Activated naive CD8-positive, alpha-beta T cell treated with anti-CD3 and anti-CD28 coated beads, Interleukin-2, amount 50 U/mL, for 24 hours (primary cell): ENCODE measurements at regions not wholly inside any gene's neighbourhood (a gene's known extent, or its start where the extent isn't known, plus 50 kb on each side); places are given as distances from the start of the nearest gene placed in this dataset.

Experiments
- ATAC-seq: fragments of 150-1000 bp; cut with Tn5 transposase; one replicate; pipeline ENCODE4 v1.10.0; 2021
- DNase-seq: peaks from one replicate; pipeline ENCODE4 v3.0.0; 2021
- H3K27ac Mint-ChIP-seq: one replicate; pipeline ENCODE4 v1.8.0; 2021; ENCODE audit warnings: mild to moderate bottlenecking, mixed read lengths
- H3K27me3 Mint-ChIP-seq: one replicate; pipeline ENCODE4 v1.8.0; 2021; ENCODE audit warnings: mixed read lengths
- H3K36me3 Mint-ChIP-seq: one replicate; pipeline ENCODE4 v1.8.0; 2021; ENCODE audit warnings: low read depth, mixed read lengths
- H3K4me1 Mint-ChIP-seq: one replicate; pipeline ENCODE4 v1.8.0; 2021; ENCODE audit warnings: mixed read lengths
- H3K4me3 Mint-ChIP-seq: one replicate; pipeline ENCODE4 v1.8.0; 2021; ENCODE audit warnings: mild to moderate bottlenecking, moderate library complexity, mixed read lengths
- H3K9me3 Mint-ChIP-seq: one replicate; pipeline ENCODE4 v1.8.0; 2021; ENCODE audit warnings: mixed read lengths

GRCh38 chr12:107347261-107347660 is 253.9 kb upstream of the CRY1 start:
- Mint-ChIP-seq H3K4me3 (no peak overlapping the region), H3K36me3 (peaks cover 14% of the 10 kb centered on the region), H3K4me1 (peaks cover 60% of the 10 kb centered on the region), H3K9me3 (peaks cover 13% of the 10 kb centered on the region), H3K27me3 (no peaks in the 10 kb centered on the region), H3K27ac (no peak overlapping the region)
- DNase-seq (no peak), ATAC-seq (no peak)

GRCh38 chr12:107349008-107349747 is 255.8 kb upstream of the CRY1 start:
- no peak for DNase-seq
- Mint-ChIP-seq H3K36me3 (peaks cover 15% of the 10 kb centered on the region), H3K27me3 (no peaks in the 10 kb centered on the region), H3K9me3 (peaks cover 11% of the 10 kb centered on the region), H3K4me3 (no peak overlapping the region), H3K27ac (no peak overlapping the region), H3K4me1 (peaks cover 78% of the 10 kb centered on the region)
- no peak for ATAC-seq

DNA sequence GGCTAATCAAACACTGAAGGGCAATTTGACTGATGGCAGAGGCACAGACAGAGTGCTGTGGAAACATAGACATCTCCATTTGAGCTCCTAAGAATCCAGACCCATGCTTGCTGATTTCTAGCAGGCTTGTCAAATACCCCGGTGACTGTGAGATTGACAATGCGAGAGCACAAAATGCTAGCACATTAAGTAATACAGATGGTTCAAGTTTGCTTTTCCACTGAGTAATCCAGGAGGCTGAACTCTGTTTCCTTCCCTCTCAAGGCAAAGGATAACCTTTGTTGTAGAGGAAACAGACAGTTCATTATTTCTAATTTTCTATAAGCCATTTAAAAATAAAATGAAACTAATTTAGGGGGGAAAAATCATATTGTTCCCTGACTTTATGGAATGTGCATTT is 256.5 kb upstream of the CRY1 start:
- no peak for ATAC-seq
- H3K4me1 Mint-ChIP-seq, result peaks cover 77% of the 10 kb centered on the region
- peaks cover 16% of the 10 kb centered on the region for H3K36me3 Mint-ChIP-seq
- H3K27ac Mint-ChIP-seq, result no peak overlapping the region
- peaks cover 14% of the 10 kb centered on the region for H3K9me3 Mint-ChIP-seq
- no peak for DNase-seq
- H3K27me3 Mint-ChIP-seq, result no peaks in the 10 kb centered on the region
- no peak overlapping the region for H3K4me3 Mint-ChIP-seq

DNA sequence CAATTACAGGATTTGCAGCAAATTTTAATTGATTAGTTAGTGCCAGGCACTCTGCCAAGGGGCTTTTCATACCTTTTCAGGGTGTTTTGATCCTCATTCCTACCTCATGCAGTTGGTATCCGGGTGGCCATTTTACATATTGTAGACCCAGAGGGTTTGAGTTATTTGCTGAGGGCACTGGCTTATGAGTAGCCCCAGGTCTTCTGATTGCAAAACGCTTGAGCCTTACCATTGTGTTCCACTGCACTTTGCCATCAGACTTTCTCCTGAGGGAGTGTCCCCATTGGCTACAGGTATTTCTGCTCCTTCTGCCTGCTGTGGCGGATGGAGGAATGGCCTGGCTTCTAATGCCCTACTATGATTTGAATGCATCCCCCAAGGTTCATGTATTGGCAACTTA is 257.8 kb upstream of the CRY1 start:
- Mint-ChIP-seq H3K4me1 (peaks cover 77% of the 10 kb centered on the region), H3K9me3 (peaks cover 14% of the 10 kb centered on the region), H3K27ac (no peak overlapping the region), H3K27me3 (no peaks in the 10 kb centered on the region), H3K36me3 (peaks cover 12% of the 10 kb centered on the region), H3K4me3 (no peak overlapping the region)
- DNase-seq, result no peak
- no peak for ATAC-seq

- Mint-ChIP-seq H3K4me1 (peaks cover 78% of the 10 kb centered on the region), H3K27ac (peak overlapping the region; percentile 83)
Observed at GRCh38 chr12:107351713-107352112, 258.4 kb upstream of the CRY1 start.

GRCh38 chr12:107352347-107353081 is 259.2 kb upstream of the CRY1 start:
- Mint-ChIP-seq H3K27ac (peak overlapping the region; percentile 83), H3K4me3 (peak overlapping the region; percentile 32), H3K36me3 (peaks cover 8% of the 10 kb centered on the region), H3K27me3 (no peaks in the 10 kb centered on the region), H3K4me1 (peaks cover 79% of the 10 kb centered on the region), H3K9me3 (peaks cover 9% of the 10 kb centered on the region)
- DNase-seq (peak; percentile 40), ATAC-seq (peak; percentile 97)

More at GRCh38 chr12:107351713-107352112, 258.4 kb upstream of the CRY1 start:
- H3K27me3 Mint-ChIP-seq, result no peaks in the 10 kb centered on the region
- ATAC-seq, result no peak
- H3K36me3 Mint-ChIP-seq, result peaks cover 11% of the 10 kb centered on the region
- peaks cover 14% of the 10 kb centered on the region for H3K9me3 Mint-ChIP-seq
- H3K4me3 Mint-ChIP-seq, result peak overlapping the region; percentile 32
- DNase-seq, result no peak

GRCh38 chr12:107353312-107353711 is 260.0 kb upstream of the CRY1 start:
- peaks cover 4% of the 10 kb centered on the region for H3K36me3 Mint-ChIP-seq
- no peak for DNase-seq
- ATAC-seq, result no peak
- H3K27ac Mint-ChIP-seq, result peak overlapping the region; percentile 83
- H3K9me3 Mint-ChIP-seq, result peaks cover 7% of the 10 kb centered on the region
- H3K4me1 Mint-ChIP-seq, result peaks cover 79% of the 10 kb centered on the region
- H3K4me3 Mint-ChIP-seq, result peak overlapping the region; percentile 32
- H3K27me3 Mint-ChIP-seq, result no peaks in the 10 kb centered on the region

DNA sequence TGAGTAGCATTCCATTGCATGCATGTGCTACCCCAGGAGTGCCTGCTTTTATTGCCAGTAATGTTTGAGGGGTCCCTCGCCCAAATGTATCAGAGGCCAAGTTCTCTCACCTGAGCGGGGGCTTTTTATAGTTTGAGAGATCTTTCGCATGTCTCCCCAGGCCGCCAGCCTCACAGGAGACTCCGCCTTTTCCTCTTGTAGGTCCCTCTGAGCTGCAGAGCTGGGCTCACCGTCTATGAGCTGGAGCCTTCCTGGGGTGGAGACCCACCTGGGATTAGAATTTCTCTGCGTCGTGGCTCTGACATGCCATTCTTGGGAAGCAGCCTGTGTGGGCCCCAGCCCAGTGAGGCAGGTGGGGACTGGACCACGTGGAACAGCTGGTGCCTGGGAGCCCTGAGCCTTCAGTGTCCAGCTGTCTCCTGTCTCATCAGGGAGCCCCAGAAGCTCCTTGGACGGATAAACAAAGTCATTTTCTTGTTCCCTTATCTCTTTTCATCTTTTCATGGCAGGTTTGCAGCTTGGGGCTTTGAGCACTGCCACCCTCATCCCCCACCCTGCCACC is 261.7 kb upstream of the CRY1 start:
- Mint-ChIP-seq H3K36me3 (peaks cover 4% of the 10 kb centered on the region), H3K9me3 (peaks cover 7% of the 10 kb centered on the region), H3K27me3 (no peaks in the 10 kb centered on the region), H3K4me1 (peaks cover 83% of the 10 kb centered on the region), H3K4me3 (no peak overlapping the region), H3K27ac (no peak overlapping the region)
- no peak for DNase-seq
- ATAC-seq, result no peak

- peaks cover 4% of the 10 kb centered on the region for H3K36me3 Mint-ChIP-seq
- DNase-seq (no peak), ATAC-seq (no peak)
- peaks cover 7% of the 10 kb centered on the region for H3K9me3 Mint-ChIP-seq
- no peak overlapping the region for H3K4me3 Mint-ChIP-seq
- peaks cover 81% of the 10 kb centered on the region for H3K4me1 Mint-ChIP-seq
- H3K27me3 Mint-ChIP-seq, result no peaks in the 10 kb centered on the region
- no peak overlapping the region for H3K27ac Mint-ChIP-seq
Observed at GRCh38 chr12:107355612-107356011, 262.3 kb upstream of the CRY1 start.

DNA sequence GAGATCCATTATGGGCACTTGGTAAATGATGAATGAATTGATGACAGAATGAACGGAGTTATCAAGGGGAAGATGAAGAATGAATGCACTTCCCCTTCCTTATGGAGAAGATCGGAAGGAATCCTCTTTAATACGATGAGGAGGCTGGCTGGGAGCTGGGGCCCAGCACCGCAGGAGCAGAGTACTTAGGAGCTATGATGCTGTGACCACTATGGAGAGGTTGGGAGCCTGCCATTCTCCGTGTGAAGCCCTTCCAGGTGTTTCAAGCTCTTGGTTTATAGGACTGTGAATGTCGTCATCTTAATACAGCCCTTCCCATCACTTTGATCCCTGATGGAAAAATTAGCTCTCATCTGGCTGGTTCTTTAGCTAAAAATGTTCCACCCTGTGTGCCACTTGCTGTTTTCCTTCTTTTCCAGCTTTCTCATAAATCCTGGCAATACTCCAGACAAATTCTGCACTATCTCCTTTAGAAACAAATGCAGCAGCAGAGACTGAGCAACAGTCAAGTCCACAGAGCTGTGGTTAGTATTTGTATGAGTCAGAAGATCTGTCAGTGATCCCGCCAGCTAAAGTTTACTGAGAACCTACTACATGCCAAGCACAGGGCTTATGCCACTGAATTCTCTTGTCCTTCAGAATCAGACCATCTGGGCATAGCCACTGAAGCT is 263.1 kb upstream of the CRY1 start:
- no peak for DNase-seq
- peaks cover 4% of the 10 kb centered on the region for H3K36me3 Mint-ChIP-seq
- H3K9me3 Mint-ChIP-seq, result peaks cover 7% of the 10 kb centered on the region
- no peaks in the 10 kb centered on the region for H3K27me3 Mint-ChIP-seq
- ATAC-seq, result peak; percentile 44
- H3K4me1 Mint-ChIP-seq, result peaks cover 76% of the 10 kb centered on the region
- H3K27ac Mint-ChIP-seq, result no peak overlapping the region
- H3K4me3 Mint-ChIP-seq, result no peak overlapping the region

DNA sequence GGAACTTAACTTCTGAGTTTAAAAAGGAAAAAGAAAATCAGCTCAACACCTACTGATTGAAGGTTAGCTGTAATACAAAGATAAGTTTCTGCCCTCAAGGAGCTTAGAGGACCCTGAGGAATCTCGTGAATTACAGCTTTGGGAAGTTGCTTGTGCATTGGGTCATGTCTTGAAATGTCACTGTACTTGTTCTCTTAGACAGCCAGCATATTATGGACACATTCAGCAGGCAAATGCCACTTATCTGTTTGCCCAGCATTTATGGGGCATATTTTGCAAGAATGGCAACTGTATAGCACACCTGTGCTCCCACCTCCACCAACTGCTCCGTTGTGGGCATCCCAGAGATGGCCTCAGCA is 263.6 kb upstream of the CRY1 start:
- Mint-ChIP-seq H3K9me3 (peaks cover 7% of the 10 kb centered on the region), H3K4me1 (peaks cover 71% of the 10 kb centered on the region), H3K27me3 (no peaks in the 10 kb centered on the region), H3K4me3 (no peak overlapping the region), H3K27ac (no peak overlapping the region), H3K36me3 (peaks cover 4% of the 10 kb centered on the region)
- ATAC-seq, result no peak
- DNase-seq, result no peak

GRCh38 chr12:107359382-107359781 is 266.0 kb upstream of the CRY1 start:
- no peak overlapping the region for H3K4me3 Mint-ChIP-seq
- DNase-seq (no peak), ATAC-seq (peak; percentile 42)
- H3K4me1 Mint-ChIP-seq, result peaks cover 46% of the 10 kb centered on the region
- H3K36me3 Mint-ChIP-seq, result no peaks in the 10 kb centered on the region
- H3K9me3 Mint-ChIP-seq, result peaks cover under 1% of the 10 kb centered on the region
- no peak overlapping the region for H3K27ac Mint-ChIP-seq
- no peaks in the 10 kb centered on the region for H3K27me3 Mint-ChIP-seq

DNA sequence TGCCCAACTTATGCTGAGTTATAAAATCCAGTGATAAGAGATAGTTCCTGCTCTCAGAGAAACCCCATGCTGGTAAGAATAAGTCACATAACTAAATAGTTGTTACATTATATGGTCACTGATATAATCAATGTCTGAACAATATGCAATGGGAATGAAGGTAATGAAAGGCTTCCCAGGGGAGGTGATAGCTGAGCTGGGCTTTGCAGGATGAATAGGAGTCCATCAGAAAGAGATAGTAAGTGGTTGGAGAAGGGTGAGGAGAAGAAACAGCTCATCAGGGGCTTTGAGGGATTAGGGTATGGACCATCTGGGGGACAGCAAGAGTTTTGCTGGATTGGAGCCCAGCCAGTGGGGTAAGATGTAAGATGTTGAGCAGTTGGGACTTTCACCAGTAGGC is 266.7 kb upstream of the CRY1 start:
- peaks cover 41% of the 10 kb centered on the region for H3K4me1 Mint-ChIP-seq
- peak overlapping the region; percentile 3 for H3K27ac Mint-ChIP-seq
- ATAC-seq, result no peak
- no peaks in the 10 kb centered on the region for H3K9me3 Mint-ChIP-seq
- H3K27me3 Mint-ChIP-seq, result no peaks in the 10 kb centered on the region
- H3K4me3 Mint-ChIP-seq, result no peak overlapping the region
- H3K36me3 Mint-ChIP-seq, result no peaks in the 10 kb centered on the region
- no peak for DNase-seq

- ATAC-seq (no peak), DNase-seq (no peak)
- no peaks in the 10 kb centered on the region for H3K9me3 Mint-ChIP-seq
- no peak overlapping the region for H3K27ac Mint-ChIP-seq
- no peak overlapping the region for H3K4me3 Mint-ChIP-seq
- no peaks in the 10 kb centered on the region for H3K27me3 Mint-ChIP-seq
- H3K4me1 Mint-ChIP-seq, result peaks cover 36% of the 10 kb centered on the region
- H3K36me3 Mint-ChIP-seq, result no peaks in the 10 kb centered on the region
Observed at GRCh38 chr12:107360482-107360881, 267.1 kb upstream of the CRY1 start.
